ENCODE measurements at regions not wholly inside any gene's neighbourhood (a gene's known extent, or its start where the extent isn't known, plus 50 kb on each side); places are given as distances from the start of the nearest gene placed in this dataset.
"Not testable (repeated sequence)": the region's sequence is repeated elsewhere in the genome, so short reads cannot be mapped to it uniquely, and the experiment has no call there.

- Histone ChIP-seq H3K27ac (ENCODE audit: low read length) (no peak overlapping the region), H3K9ac (ENCODE audit: low read length) (no peak overlapping the region), H3K9me3 (ENCODE audit: control insufficient read depth, low read depth, low read length) (no peaks in the 10 kb centered on the region), H3K27me3 (ENCODE audit: control insufficient read depth, insufficient read depth, low read length) (no peaks in the 10 kb centered on the region), H3K36me3 (ENCODE audit: control insufficient read depth, low read depth, low read length) (no peaks in the 10 kb centered on the region), H3K4me1 (ENCODE audit: control insufficient read depth, low read depth, low read length) (peaks cover 7% of the 10 kb centered on the region), H3K4me3 (ENCODE audit: low read length) (no peak overlapping the region)
These were observed 172.7 kb upstream of the NOX3 start for GRCh38 chr6:155628306-155628705.

DNA sequence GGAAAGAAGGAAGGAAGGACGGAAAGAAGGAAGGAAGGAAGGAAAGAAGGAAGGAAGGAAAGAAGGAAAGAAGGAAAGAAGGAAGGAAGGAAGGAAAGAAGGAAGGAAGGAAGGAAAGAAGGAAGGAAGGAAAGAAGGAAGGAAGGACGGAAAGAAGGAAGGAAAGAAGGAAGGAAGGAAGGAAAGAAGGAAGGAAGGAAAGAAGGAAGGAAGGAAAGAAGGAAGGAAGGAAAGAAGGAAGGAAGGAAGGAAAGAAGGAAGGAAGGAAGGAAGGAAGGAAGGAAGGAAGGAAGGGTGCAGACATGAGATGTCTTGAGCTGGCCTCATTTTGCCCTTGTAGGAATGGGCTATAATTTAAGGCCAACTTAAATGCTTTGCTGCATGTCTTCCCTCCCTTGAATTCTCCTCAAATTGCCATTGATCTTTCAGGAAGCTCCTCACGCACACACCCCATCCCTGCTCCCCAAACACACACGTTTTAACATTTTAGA, 172.1 kb upstream of the NOX3 start:
- not testable (repeated sequence) for H3K4me3 ChIP-seq (ENCODE audit: low read length); H3K27ac ChIP-seq (ENCODE audit: low read length); H3K36me3 ChIP-seq (ENCODE audit: control insufficient read depth, low read depth, low read length); H3K9ac ChIP-seq (ENCODE audit: low read length); H3K9me3 ChIP-seq (ENCODE audit: control insufficient read depth, low read depth, low read length); H3K27me3 ChIP-seq (ENCODE audit: control insufficient read depth, insufficient read depth, low read length)
- peaks cover 12% of the 10 kb centered on the region for H3K4me1 ChIP-seq (ENCODE audit: control insufficient read depth, low read depth, low read length)

- Histone ChIP-seq H3K9me3 (ENCODE audit: control insufficient read depth, low read depth, low read length) (no peaks in the 10 kb centered on the region), H3K27me3 (ENCODE audit: control insufficient read depth, insufficient read depth, low read length) (no peaks in the 10 kb centered on the region), H3K27ac (ENCODE audit: low read length) (peak overlapping the region; percentile 81), H3K36me3 (ENCODE audit: control insufficient read depth, low read depth, low read length) (no peaks in the 10 kb centered on the region), H3K4me1 (ENCODE audit: control insufficient read depth, low read depth, low read length) (peaks cover 19% of the 10 kb centered on the region), H3K9ac (ENCODE audit: low read length) (peak overlapping the region; percentile 54), H3K4me3 (ENCODE audit: low read length) (no peak overlapping the region)
These were observed 168.0 kb upstream of the NOX3 start for GRCh38 chr6:155623450-155624178.

- H3K9me3 ChIP-seq (ENCODE audit: control insufficient read depth, low read depth, low read length), result peaks cover 36% of the 10 kb centered on the region
- H3K27me3 ChIP-seq (ENCODE audit: control insufficient read depth, insufficient read depth, low read length), result no peaks in the 10 kb centered on the region
- no peaks in the 10 kb centered on the region for H3K36me3 ChIP-seq (ENCODE audit: control insufficient read depth, low read depth, low read length)
- H3K4me1 ChIP-seq (ENCODE audit: control insufficient read depth, low read depth, low read length), result no peaks in the 10 kb centered on the region
- H3K27ac ChIP-seq (ENCODE audit: low read length), result no peak overlapping the region
- H3K9ac ChIP-seq (ENCODE audit: low read length), result no peak overlapping the region
- no peak overlapping the region for H3K4me3 ChIP-seq (ENCODE audit: low read length)
These were observed 159.0 kb upstream of the NOX3 start for GRCh38 chr6:155614606-155615005.

- H3K27ac ChIP-seq (ENCODE audit: low read length), result no peak overlapping the region
- H3K9me3 ChIP-seq (ENCODE audit: control insufficient read depth, low read depth, low read length), result peaks cover 36% of the 10 kb centered on the region
- H3K36me3 ChIP-seq (ENCODE audit: control insufficient read depth, low read depth, low read length), result no peaks in the 10 kb centered on the region
- no peaks in the 10 kb centered on the region for H3K27me3 ChIP-seq (ENCODE audit: control insufficient read depth, insufficient read depth, low read length)
- no peak overlapping the region for H3K4me3 ChIP-seq (ENCODE audit: low read length)
- H3K4me1 ChIP-seq (ENCODE audit: control insufficient read depth, low read depth, low read length), result no peaks in the 10 kb centered on the region
- no peak overlapping the region for H3K9ac ChIP-seq (ENCODE audit: low read length)
These were observed 156.1 kb upstream of the NOX3 start for GRCh38 chr6:155611742-155612141.

GRCh38 chr6:155604991-155605390, 149.4 kb upstream of the NOX3 start:
- no peaks in the 10 kb centered on the region for H3K9me3 ChIP-seq (ENCODE audit: control insufficient read depth, low read depth, low read length)
- no peaks in the 10 kb centered on the region for H3K27me3 ChIP-seq (ENCODE audit: control insufficient read depth, insufficient read depth, low read length)
- no peaks in the 10 kb centered on the region for H3K4me1 ChIP-seq (ENCODE audit: control insufficient read depth, low read depth, low read length)
- H3K27ac ChIP-seq (ENCODE audit: low read length), result no peak overlapping the region
- no peak overlapping the region for H3K9ac ChIP-seq (ENCODE audit: low read length)
- no peaks in the 10 kb centered on the region for H3K36me3 ChIP-seq (ENCODE audit: control insufficient read depth, low read depth, low read length)
- no peak overlapping the region for H3K4me3 ChIP-seq (ENCODE audit: low read length)

DNA sequence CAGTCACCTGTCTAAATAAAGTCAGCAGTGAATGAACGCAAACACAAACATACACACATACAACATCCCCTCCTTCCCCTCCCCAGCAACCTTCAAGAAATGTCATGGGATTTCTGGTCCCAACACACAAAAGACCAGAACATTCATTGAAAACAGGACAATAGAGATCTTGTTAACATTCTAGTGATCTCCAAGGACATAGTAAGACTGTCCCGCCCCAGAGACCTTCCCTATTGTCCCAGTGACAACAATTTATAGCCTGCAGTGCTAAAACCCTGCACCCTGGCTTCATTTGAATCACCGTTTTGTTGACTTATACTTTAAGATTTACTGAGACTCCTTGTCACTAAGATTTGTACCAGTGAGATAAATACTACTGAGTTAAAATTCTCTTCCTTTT, 143.9 kb upstream of the NOX3 start:
- no peaks in the 10 kb centered on the region for H3K36me3 ChIP-seq (ENCODE audit: control insufficient read depth, low read depth, low read length)
- H3K4me1 ChIP-seq (ENCODE audit: control insufficient read depth, low read depth, low read length), result peaks cover 6% of the 10 kb centered on the region
- no peaks in the 10 kb centered on the region for H3K9me3 ChIP-seq (ENCODE audit: control insufficient read depth, low read depth, low read length)
- no peak overlapping the region for H3K9ac ChIP-seq (ENCODE audit: low read length)
- H3K27ac ChIP-seq (ENCODE audit: low read length), result no peak overlapping the region
- no peaks in the 10 kb centered on the region for H3K27me3 ChIP-seq (ENCODE audit: control insufficient read depth, insufficient read depth, low read length)
- H3K4me3 ChIP-seq (ENCODE audit: low read length), result no peak overlapping the region

GRCh38 chr6:155599160-155599559, 143.5 kb upstream of the NOX3 start:
- no peak overlapping the region for H3K9ac ChIP-seq (ENCODE audit: low read length)
- H3K4me3 ChIP-seq (ENCODE audit: low read length), result no peak overlapping the region
- no peaks in the 10 kb centered on the region for H3K9me3 ChIP-seq (ENCODE audit: control insufficient read depth, low read depth, low read length)
- peaks cover 6% of the 10 kb centered on the region for H3K4me1 ChIP-seq (ENCODE audit: control insufficient read depth, low read depth, low read length)
- H3K36me3 ChIP-seq (ENCODE audit: control insufficient read depth, low read depth, low read length), result no peaks in the 10 kb centered on the region
- H3K27ac ChIP-seq (ENCODE audit: low read length), result no peak overlapping the region
- H3K27me3 ChIP-seq (ENCODE audit: control insufficient read depth, insufficient read depth, low read length), result no peaks in the 10 kb centered on the region

GRCh38 chr6:155595284-155595683, 139.6 kb upstream of the NOX3 start:
- Histone ChIP-seq H3K27me3 (ENCODE audit: control insufficient read depth, insufficient read depth, low read length) (no peaks in the 10 kb centered on the region), H3K9ac (ENCODE audit: low read length) (no peak overlapping the region), H3K36me3 (ENCODE audit: control insufficient read depth, low read depth, low read length) (no peaks in the 10 kb centered on the region), H3K4me3 (ENCODE audit: low read length) (no peak overlapping the region), H3K27ac (ENCODE audit: low read length) (no peak overlapping the region), H3K4me1 (ENCODE audit: control insufficient read depth, low read depth, low read length) (peaks cover 6% of the 10 kb centered on the region), H3K9me3 (ENCODE audit: control insufficient read depth, low read depth, low read length) (no peaks in the 10 kb centered on the region)

DNA sequence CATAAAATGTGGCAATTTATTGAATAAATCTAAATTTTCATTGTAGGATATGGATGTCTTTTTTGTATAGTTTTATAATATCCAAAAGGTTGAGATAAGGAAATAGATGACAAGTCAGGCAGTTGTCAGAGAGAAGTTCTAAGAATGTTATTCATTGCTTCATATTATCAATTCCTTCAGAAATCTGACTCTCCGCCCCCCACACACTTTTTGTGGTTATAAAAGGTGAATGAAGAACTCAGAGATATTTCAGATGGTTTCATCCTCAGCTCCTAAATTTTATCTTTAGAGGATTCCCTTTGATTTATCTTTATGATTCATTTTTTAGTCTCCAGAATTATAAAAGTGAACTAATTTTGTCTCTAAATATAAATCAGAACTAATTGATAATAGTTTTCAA, 136.1 kb upstream of the NOX3 start:
- H3K9ac ChIP-seq (ENCODE audit: low read length), result no peak overlapping the region

DNA sequence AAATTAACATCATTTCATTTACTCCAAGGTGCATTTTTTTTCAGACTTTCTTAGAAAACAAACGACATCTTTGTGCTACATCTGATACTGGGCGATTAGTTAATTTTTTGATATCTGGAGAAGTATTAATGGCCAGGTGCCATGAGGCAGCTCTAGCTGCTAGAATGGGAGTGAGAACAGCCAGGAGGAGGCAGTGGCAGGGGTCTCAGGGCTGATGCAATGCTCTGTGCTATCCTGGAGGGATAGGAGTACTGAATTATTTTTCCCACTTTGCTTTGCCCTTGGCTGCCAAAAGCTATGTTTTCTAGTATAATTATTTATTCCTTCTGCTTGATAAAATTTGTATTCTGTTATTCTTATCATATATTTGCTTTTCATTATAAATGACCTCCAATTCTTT, 133.6 kb upstream of the NOX3 start:
- H3K27ac ChIP-seq (ENCODE audit: low read length), result no peak overlapping the region
- H3K36me3 ChIP-seq (ENCODE audit: control insufficient read depth, low read depth, low read length), result no peaks in the 10 kb centered on the region
- peaks cover 8% of the 10 kb centered on the region for H3K4me1 ChIP-seq (ENCODE audit: control insufficient read depth, low read depth, low read length)
- no peak overlapping the region for H3K4me3 ChIP-seq (ENCODE audit: low read length)
- no peak overlapping the region for H3K9ac ChIP-seq (ENCODE audit: low read length)
- H3K9me3 ChIP-seq (ENCODE audit: control insufficient read depth, low read depth, low read length), result no peaks in the 10 kb centered on the region
- H3K27me3 ChIP-seq (ENCODE audit: control insufficient read depth, insufficient read depth, low read length), result no peaks in the 10 kb centered on the region

More for the DNA sequence above, 136.1 kb upstream of the NOX3 start:
- H3K27me3 ChIP-seq (ENCODE audit: control insufficient read depth, insufficient read depth, low read length), result no peaks in the 10 kb centered on the region
- no peaks in the 10 kb centered on the region for H3K36me3 ChIP-seq (ENCODE audit: control insufficient read depth, low read depth, low read length)
- H3K4me3 ChIP-seq (ENCODE audit: low read length), result no peak overlapping the region
- no peak overlapping the region for H3K27ac ChIP-seq (ENCODE audit: low read length)
- H3K9me3 ChIP-seq (ENCODE audit: control insufficient read depth, low read depth, low read length), result no peaks in the 10 kb centered on the region
- no peaks in the 10 kb centered on the region for H3K4me1 ChIP-seq (ENCODE audit: control insufficient read depth, low read depth, low read length)

DNA sequence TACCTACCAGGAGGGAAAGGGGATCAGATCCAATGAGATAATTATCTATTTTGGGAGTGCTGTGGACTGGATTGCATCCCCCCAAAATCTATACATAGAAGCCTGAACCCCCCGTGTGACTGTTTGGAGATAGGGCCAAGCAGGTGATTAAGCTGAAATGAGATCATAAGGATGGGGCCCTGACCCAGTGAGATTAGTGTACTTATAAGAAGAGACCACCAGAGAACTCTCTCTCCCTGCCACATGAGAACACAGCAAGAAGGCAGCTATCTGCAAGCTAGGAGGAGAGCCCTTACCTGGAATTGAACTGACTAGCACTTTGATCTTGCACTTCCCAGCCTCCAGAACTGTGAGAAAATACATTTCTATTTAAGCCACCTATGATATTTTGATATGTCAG, 132.2 kb upstream of the NOX3 start:
- Histone ChIP-seq H3K9me3 (ENCODE audit: control insufficient read depth, low read depth, low read length) (no peaks in the 10 kb centered on the region), H3K4me3 (ENCODE audit: low read length) (no peak overlapping the region), H3K27me3 (ENCODE audit: control insufficient read depth, insufficient read depth, low read length) (no peaks in the 10 kb centered on the region), H3K9ac (ENCODE audit: low read length) (no peak overlapping the region), H3K36me3 (ENCODE audit: control insufficient read depth, low read depth, low read length) (no peaks in the 10 kb centered on the region), H3K27ac (ENCODE audit: low read length) (no peak overlapping the region), H3K4me1 (ENCODE audit: control insufficient read depth, low read depth, low read length) (peaks cover 8% of the 10 kb centered on the region)

Measured in iPS-18a (cell line).